Skeletal muscle tissue (tissue), 3 donors: ENCODE measurements at regions not wholly inside any gene's neighbourhood (a gene's known extent, or its start where the extent isn't known, plus 50 kb on each side); places are given as distances from the start of the nearest gene placed in this dataset.
"Not testable (repeated sequence)": the region's sequence is repeated elsewhere in the genome, so short reads cannot be mapped to it uniquely, and the experiment has no call there.

Source experiments
- H3K27ac ChIP-seq: one replicate; pipeline ENCODE4 v1.7.0; 2013; ENCODE audit warnings: mild to moderate bottlenecking, low read depth, low read length, inconsistent platforms
- H3K27me3 ChIP-seq, 3 donors: one replicate each; pipeline ENCODE4 v1.7.0; 2013; ENCODE audit warnings: low read length in 3 of 3; ENCODE audit not compliant: control insufficient read depth in 3 of 3, insufficient read depth in 3 of 3
- H3K36me3 ChIP-seq, 3 donors: one replicate each; pipeline ENCODE4 v1.7.0; 2013; ENCODE audit warnings: low read length in 3 of 3; ENCODE audit not compliant: control insufficient read depth in 3 of 3, insufficient read depth in 3 of 3
- H3K4me1 ChIP-seq, 3 donors: one replicate each; pipeline ENCODE4 v1.7.0; 2013; ENCODE audit warnings: low read length in 3 of 3, mild to moderate bottlenecking in 3 of 3; ENCODE audit not compliant: control insufficient read depth in 3 of 3, insufficient read depth in 3 of 3
- H3K4me3 ChIP-seq, 3 donors: one replicate each; pipeline ENCODE4 v1.7.0; 2013; ENCODE audit warnings: low read length in 3 of 3
- H3K9ac ChIP-seq, 3 donors: one replicate each; pipeline ENCODE4 v1.7.0; 2013; ENCODE audit warnings: low read length in 3 of 3, mild to moderate bottlenecking in 3 of 3, moderate library complexity in 2 of 3, low read depth in 1 of 3
- H3K9me3 ChIP-seq, 3 donors: one replicate each; pipeline ENCODE4 v1.7.0; 2013; ENCODE audit warnings: low read length in 3 of 3; ENCODE audit not compliant: control insufficient read depth in 3 of 3
- donor health status: Osteomylitis.

DNA sequence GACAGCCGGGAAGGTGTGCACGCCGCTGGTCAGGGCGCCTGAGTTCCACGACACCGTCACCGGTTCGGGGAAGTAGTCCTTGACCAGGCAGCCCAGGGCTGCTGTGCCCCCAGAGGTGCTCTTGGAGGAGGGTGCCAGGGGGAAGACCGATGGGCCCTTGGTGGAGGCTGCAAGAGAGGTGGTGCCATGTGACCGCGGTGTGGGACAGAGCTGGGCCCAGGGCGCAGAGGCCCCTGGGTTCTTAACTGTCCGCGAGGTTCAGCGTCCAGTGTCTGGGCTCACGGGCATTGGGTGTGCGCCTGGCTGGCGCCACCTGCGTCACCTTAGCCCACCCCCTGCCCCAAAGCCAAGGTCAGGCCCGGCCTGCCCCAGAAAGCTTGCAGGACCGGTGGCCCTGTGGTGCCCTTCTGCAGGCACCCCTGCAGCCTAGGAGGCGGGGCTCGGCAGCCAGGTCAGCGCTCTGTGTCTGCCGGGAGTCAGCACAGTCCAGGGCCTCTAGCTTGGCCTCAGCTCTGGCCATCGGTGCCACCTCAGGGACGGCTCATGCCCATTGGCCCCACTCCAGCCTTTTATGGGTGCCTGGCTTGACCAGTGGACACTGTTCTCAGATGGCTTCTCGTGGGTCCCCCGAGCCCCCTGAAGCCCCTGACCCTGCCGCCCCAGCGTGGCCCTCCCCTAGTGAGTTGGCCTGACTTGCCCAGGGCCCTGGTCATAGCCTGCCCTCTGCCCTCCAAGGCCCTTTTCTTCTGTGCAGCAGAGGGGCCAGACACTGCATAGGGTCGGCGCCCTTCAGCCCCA is 216.7 kb downstream of the TMEM121 start:
- H3K9ac ChIP-seq, H3K27ac ChIP-seq: not testable (repeated sequence)

GRCh38 chr14:105744213-105744787 is 217.9 kb downstream of the TMEM121 start:
- H3K9ac ChIP-seq, H3K4me3 ChIP-seq, H3K27me3 ChIP-seq, H3K27ac ChIP-seq, H3K9me3 ChIP-seq, H3K4me1 ChIP-seq, H3K36me3 ChIP-seq: not testable (repeated sequence)

More for the DNA sequence above, 216.7 kb downstream of the TMEM121 start:
- H3K4me1 ChIP-seq, H3K9me3 ChIP-seq, H3K36me3 ChIP-seq, H3K27me3 ChIP-seq, H3K4me3 ChIP-seq: not testable (repeated sequence)

DNA sequence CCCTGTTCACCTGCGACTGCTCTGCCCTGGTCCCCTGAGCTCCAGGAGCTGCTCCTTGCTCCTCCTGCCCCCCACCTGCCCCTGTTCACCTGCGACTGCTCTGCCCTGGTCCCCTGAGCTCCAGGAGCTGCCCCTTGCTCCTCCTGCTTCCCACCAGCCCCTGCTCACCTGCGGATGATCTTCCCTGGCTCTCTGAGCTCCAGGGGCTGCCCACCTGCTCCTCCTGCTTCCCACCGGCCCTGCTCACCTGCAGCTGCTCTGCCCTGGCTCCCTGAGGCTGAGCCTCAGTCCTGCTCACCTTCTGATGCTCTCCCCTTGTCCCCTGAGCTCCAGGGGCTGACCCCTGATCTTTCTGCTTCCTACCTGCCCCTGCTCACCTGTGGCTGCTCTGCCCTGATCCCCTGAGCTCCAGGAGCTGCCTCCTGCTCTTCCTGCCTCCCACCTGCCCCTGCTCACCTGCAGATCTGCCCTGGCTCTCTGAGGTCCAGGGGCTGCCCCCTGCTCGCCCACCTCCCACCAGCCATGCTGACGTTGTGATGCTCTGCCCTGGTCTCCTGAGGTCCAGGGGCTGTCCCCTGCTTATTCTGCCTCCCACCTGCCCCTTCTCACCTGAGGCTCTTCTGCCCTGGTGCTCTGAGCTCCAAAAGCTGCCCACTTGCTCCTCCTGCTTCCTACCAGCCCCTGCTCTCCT is 219.2 kb downstream of the TMEM121 start:
- no peaks in the 10 kb centered on the region for H3K9me3 ChIP-seq
- H3K36me3 ChIP-seq = no peaks in the 10 kb centered on the region
- no peaks in the 10 kb centered on the region for H3K4me1 ChIP-seq
- peaks cover 0 to 5% (median 0%) of the 10 kb centered on the region in 3 donors for H3K27me3 ChIP-seq
- no peak overlapping the region for H3K4me3 ChIP-seq
- H3K27ac ChIP-seq = no peak overlapping the region
- H3K9ac ChIP-seq = no peak overlapping the region

GRCh38 chr14:105746124-105746514 is 219.7 kb downstream of the TMEM121 start:
- Histone ChIP-seq H3K27me3 (peaks cover 0 to 5% (median 0%) of the 10 kb centered on the region in 3 donors), H3K4me3 (no peak overlapping the region), H3K27ac (no peak overlapping the region), H3K9ac (no peak overlapping the region), H3K36me3 (no peaks in the 10 kb centered on the region), H3K9me3 (no peaks in the 10 kb centered on the region), H3K4me1 (no peaks in the 10 kb centered on the region)

DNA sequence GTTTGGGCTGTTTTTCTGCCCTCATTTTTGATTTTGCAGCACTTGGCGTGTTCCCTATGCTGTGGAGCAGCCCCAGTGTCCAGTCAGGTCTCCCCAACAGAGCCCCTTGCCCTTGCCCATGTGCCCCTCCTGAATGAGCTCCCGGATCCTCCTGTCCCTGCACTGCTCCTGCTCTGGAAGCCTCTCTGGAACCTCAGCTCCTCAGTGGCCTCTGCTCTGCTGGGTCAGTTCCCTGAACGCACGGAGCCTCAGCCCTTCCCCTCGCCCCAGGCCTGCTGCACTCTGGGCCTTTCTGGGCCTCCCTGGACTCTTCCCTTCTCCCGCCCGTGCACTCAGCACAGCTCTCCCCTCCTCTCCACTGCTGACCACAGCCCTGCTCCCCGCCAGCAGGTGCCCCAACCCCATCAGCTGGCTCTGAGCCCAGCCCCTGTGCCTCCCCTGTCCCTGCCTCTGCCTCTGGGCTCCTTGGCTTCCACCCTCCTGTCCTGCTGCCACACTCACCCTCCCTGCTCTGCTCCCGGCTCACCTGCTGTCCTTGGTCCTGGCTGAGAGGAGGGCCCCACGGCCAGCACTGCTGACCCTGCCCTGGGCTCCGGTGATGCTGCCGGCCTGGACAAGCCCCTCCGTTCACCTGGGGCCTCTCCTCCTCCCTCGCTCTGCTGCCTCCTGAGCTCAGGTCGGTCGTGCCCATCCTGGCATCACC is 220.6 kb downstream of the TMEM121 start:
- not testable (repeated sequence) for H3K36me3 ChIP-seq, H3K9me3 ChIP-seq, H3K27me3 ChIP-seq, H3K9ac ChIP-seq, H3K27ac ChIP-seq, H3K4me1 ChIP-seq, H3K4me3 ChIP-seq

- H3K4me1 ChIP-seq, H3K4me3 ChIP-seq, H3K27ac ChIP-seq, H3K9me3 ChIP-seq, H3K9ac ChIP-seq, H3K36me3 ChIP-seq, H3K27me3 ChIP-seq: not testable (repeated sequence)
Observed at GRCh38 chr14:105747503-105748203, 221.3 kb downstream of the TMEM121 start.

GRCh38 chr14:105748204-105748578 is 221.8 kb downstream of the TMEM121 start:
- H3K27me3 ChIP-seq = peaks cover 0 to 5% (median 0%) of the 10 kb centered on the region in 3 donors
- no peaks in the 10 kb centered on the region for H3K9me3 ChIP-seq
- no peak overlapping the region for H3K9ac ChIP-seq
- H3K27ac ChIP-seq = no peak overlapping the region
- H3K36me3 ChIP-seq = no peaks in the 10 kb centered on the region
- H3K4me3 ChIP-seq = no peak overlapping the region
- H3K4me1 ChIP-seq = no peaks in the 10 kb centered on the region

GRCh38 chr14:105748710-105749109 is 222.3 kb downstream of the TMEM121 start:
- H3K27me3 ChIP-seq, H3K36me3 ChIP-seq, H3K9ac ChIP-seq, H3K4me3 ChIP-seq, H3K9me3 ChIP-seq, H3K4me1 ChIP-seq, H3K27ac ChIP-seq: not testable (repeated sequence)

- not testable (repeated sequence) for H3K36me3 ChIP-seq, H3K4me1 ChIP-seq, H3K27me3 ChIP-seq, H3K4me3 ChIP-seq, H3K9ac ChIP-seq, H3K27ac ChIP-seq, H3K9me3 ChIP-seq
Observed at GRCh38 chr14:105749870-105750541, 223.6 kb downstream of the TMEM121 start.
